ENCODE measurements at regions not wholly inside any gene's neighbourhood (a gene's known extent, or its start where the extent isn't known, plus 50 kb on each side); places are given as distances from the start of the nearest gene placed in this dataset.
"Not testable (repeated sequence)": the region's sequence is repeated elsewhere in the genome, so short reads cannot be mapped to it uniquely, and the experiment has no call there.

- DNase-seq (ENCODE audit: low read depth, low spot score), result not testable (repeated sequence)
Measured at GRCh38 chr14:105734241-105734640, 207.9 kb downstream of the TMEM121 start.

- DNase-seq (ENCODE audit: low read depth, low spot score), result not testable (repeated sequence)
Measured at GRCh38 chr14:105736331-105736730, 209.9 kb downstream of the TMEM121 start.

DNA sequence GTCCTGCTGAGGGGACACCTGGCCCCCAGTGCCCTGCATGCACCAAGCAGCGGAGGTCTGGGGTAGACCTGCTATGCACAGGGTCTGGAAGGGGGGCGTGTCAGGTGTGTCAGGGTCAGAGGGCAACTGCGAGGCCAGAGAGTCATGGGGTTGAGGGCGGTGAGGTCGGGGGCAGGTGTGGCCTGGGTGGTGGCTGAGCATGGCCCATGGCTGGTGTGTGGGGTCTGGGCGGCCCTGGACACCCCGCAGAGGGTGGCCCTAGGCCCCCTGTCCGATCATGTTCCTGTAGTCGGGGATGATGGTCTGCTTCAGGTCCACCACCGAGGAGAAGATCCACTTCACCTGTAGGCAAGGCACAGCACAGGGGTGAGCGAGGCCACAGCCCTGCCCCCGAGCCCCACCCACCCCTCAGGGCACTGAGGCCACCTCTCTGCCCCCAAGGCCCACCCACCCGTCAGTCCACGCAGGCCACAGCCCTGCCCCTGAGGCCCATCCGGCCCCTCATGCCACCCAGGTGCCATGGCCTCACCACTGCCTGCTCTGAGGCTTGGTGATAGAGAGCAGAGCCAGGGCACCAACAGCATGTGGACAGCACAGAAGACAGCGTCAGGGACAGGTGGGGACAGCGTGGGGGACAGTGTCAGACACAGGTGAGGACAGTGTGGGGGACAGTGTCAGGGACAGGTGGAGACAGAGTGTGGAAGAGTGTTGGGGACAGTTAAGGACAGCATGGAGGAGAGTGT is 211.3 kb downstream of the TMEM121 start:
- DNase-seq (ENCODE audit: low read depth, low spot score), result no peak

- no peak for DNase-seq (ENCODE audit: low read depth, low spot score)
Measured at GRCh38 chr14:105738638-105739037, 212.3 kb downstream of the TMEM121 start.

GRCh38 chr14:105739331-105740102 is 213.1 kb downstream of the TMEM121 start:
- no peak for DNase-seq (ENCODE audit: low read depth, low spot score)

- not testable (repeated sequence) for DNase-seq (ENCODE audit: low read depth, low spot score)
Measured at GRCh38 chr14:105740272-105740671, 213.9 kb downstream of the TMEM121 start.

GRCh38 chr14:105740961-105741360 is 214.6 kb downstream of the TMEM121 start:
- not testable (repeated sequence) for DNase-seq (ENCODE audit: low read depth, low spot score)

- not testable (repeated sequence) for DNase-seq (ENCODE audit: low read depth, low spot score)
Measured at GRCh38 chr14:105741707-105742530, 215.5 kb downstream of the TMEM121 start.

- DNase-seq (ENCODE audit: low read depth, low spot score), result no peak
Measured at GRCh38 chr14:105742531-105742848, 216.1 kb downstream of the TMEM121 start.

- DNase-seq (ENCODE audit: low read depth, low spot score), result not testable (repeated sequence)
Measured at GRCh38 chr14:105742904-105743701, 216.7 kb downstream of the TMEM121 start.

DNA sequence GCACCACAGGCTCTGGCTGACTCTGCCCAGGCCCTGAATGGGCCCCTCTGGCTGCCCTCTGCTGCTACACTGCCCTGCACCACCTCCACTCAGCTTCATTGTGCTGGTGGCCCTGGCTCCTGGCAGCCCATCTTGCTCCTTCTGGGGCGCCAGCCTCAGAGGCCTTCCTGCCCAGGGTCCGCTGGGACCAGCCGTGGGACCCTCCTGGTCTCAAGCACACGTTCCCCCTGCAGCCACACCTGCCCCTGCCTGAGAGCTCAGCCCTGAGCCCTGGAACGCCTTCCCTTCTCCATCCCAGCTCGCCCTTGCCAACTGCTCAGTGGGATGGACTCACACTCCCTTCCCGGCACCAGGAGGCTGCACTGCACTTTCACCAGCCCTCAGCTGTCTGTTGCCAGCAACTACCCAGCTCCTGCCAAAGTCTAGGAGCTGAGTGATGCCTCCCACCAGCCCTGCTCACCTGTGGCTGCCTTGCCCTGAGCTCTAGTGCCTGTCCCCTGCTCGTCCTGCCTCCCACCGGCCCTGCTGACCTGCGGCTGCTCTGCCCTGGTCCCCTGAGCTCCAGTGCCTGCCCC is 217.9 kb downstream of the TMEM121 start:
- DNase-seq (ENCODE audit: low read depth, low spot score), result not testable (repeated sequence)

GRCh38 chr14:105745433-105746123 is 219.2 kb downstream of the TMEM121 start:
- no peak for DNase-seq (ENCODE audit: low read depth, low spot score)

GRCh38 chr14:105746124-105746514 is 219.7 kb downstream of the TMEM121 start:
- no peak for DNase-seq (ENCODE audit: low read depth, low spot score)

DNA sequence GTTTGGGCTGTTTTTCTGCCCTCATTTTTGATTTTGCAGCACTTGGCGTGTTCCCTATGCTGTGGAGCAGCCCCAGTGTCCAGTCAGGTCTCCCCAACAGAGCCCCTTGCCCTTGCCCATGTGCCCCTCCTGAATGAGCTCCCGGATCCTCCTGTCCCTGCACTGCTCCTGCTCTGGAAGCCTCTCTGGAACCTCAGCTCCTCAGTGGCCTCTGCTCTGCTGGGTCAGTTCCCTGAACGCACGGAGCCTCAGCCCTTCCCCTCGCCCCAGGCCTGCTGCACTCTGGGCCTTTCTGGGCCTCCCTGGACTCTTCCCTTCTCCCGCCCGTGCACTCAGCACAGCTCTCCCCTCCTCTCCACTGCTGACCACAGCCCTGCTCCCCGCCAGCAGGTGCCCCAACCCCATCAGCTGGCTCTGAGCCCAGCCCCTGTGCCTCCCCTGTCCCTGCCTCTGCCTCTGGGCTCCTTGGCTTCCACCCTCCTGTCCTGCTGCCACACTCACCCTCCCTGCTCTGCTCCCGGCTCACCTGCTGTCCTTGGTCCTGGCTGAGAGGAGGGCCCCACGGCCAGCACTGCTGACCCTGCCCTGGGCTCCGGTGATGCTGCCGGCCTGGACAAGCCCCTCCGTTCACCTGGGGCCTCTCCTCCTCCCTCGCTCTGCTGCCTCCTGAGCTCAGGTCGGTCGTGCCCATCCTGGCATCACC is 220.6 kb downstream of the TMEM121 start:
- DNase-seq (ENCODE audit: low read depth, low spot score), result not testable (repeated sequence)

GRCh38 chr14:105747503-105748203 is 221.3 kb downstream of the TMEM121 start:
- not testable (repeated sequence) for DNase-seq (ENCODE audit: low read depth, low spot score)

DNA sequence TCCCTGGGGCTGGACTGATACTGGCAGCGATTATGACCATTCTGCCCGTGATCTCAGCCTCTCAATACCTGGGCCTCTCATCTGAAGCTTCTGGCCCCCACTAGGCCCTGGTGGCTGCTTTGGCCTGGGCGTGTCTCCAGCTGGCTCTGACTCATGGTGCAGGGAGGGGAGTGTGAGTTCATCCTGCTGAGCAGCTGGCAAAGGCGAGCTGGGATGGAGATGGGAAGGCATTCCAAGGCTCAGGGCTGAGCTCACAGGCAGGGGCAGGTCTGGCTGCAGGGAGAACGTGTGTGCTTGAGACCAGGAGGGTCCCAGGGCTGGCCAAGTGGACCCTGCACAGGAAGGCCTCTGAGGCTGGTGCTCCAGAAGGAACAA is 221.8 kb downstream of the TMEM121 start:
- no peak for DNase-seq (ENCODE audit: low read depth, low spot score)

DNA sequence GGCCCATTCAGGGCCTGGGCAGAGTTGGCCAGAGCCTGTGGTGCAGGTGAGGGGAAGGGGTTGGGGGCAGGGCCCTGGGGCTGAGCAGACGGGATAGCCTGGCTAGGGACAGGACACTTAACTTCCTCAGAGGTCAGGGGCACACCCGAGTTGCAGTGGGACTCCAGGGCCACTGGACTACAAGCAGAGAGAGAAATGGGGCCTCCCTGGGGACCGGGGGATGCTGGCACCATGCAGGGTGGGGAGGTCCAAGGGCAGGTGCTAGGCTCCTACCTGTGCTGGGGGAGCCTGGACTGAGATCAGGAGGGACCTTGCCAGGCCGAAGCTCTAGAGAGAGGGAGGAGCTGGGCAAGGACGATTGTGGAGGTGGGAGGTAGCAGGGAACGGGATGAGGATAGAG is 222.3 kb downstream of the TMEM121 start:
- not testable (repeated sequence) for DNase-seq (ENCODE audit: low read depth, low spot score)

DNA sequence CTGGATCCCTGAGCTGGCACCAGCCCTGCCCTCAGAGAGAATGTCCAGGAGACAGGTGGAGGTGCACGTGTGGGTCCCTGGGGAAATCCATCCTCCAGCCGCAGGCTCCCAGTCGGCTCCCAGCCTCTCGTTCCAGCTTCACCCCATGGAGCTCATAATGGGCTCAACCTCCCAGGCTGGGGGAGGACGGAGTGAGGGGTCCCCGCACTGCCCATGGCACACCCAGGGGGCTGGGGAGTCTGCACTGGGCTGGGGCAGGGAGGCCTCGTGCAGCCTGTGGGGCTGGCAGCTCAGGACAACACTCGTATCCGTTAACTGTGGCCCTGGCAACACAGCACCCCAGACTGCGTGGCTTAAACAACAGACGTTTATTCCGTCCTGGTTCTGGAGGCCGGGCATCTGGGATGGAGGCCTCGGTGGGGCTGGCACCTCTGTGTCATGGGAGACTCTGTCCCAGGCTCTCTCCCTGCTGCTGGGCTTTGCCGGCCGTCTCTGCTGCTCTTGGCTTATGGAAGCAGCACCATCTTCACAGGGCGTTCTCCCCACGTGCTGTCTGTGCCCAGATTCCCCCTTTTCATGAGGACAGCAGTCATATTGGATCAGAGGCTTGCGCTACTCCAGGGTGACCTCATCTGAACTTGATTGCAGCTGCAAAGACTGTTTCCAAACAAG is 223.6 kb downstream of the TMEM121 start:
- not testable (repeated sequence) for DNase-seq (ENCODE audit: low read depth, low spot score)

Measured in activated naive CD8-positive, alpha-beta T cell treated with anti-CD3 and anti-CD28 coated beads, Interleukin-2, amount 50 U/mL, for 16 hours (primary cell).